ENCODE measurements at regions not wholly inside any gene's neighbourhood (a gene's known extent, or its start where the extent isn't known, plus 50 kb on each side); places are given as distances from the start of the nearest gene placed in this dataset.

DNA sequence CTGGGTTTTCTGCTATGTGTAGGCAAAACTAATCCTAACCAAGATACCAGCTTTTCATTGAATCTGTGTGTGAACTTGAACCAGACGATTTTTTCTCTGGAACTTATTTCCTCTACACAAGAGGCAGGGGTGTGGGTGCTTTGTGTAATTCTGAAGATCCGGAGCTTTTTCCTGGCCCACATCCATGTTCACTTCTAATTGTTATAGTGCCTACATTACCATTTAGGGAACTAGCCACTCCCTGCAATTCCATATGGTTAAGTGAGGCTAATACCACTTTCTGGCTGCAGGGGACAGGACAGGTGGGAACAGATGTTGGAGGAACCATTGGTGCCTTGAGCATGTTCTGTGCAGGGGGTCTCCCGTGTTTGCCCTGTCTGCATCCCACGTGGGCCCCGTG lies 83.4 kb upstream of the FMN2 start:
- Histone ChIP-seq H3K4me2 (ENCODE audit: control insufficient read depth, extremely low read depth, insufficient read depth, low read depth, low read length) (no peak overlapping the region), H3K9me3 (ENCODE audit: control insufficient read depth, low read depth, low read length) (no peaks in the 10 kb centered on the region), H3K27ac (ENCODE audit: control insufficient read depth, insufficient read depth, low read length) (no peak overlapping the region), H3K27me3 (ENCODE audit: control insufficient read depth, extremely low read depth, insufficient read depth, low read length) (no peaks in the 10 kb centered on the region), H3K79me2 (ENCODE audit: control insufficient read depth, insufficient read depth, low read length) (no peaks in the 10 kb centered on the region), H3K4me1 (ENCODE audit: control insufficient read depth, extremely low read depth, insufficient read depth, low read length) (no peaks in the 10 kb centered on the region), H2AFZ (ENCODE audit: control insufficient read depth, low read length) (no peak overlapping the region), H3K4me3 (ENCODE audit: control insufficient read depth in 2 of 3, extremely low read depth in 1 of 3, insufficient read depth in 2 of 3, low read depth in 1 of 3, low read length in 3 of 3) (no peak overlapping the region), H3K36me3 (ENCODE audit: control insufficient read depth in 2 of 2, extremely low read depth in 1 of 2, insufficient read depth in 2 of 2, low read length in 2 of 2) (no peaks in the 10 kb centered on the region), H3K9ac (ENCODE audit: control insufficient read depth, extremely low read depth, insufficient read depth, low read length) (no peak overlapping the region), H4K20me1 (ENCODE audit: control insufficient read depth, extremely low read depth, insufficient read depth, low read length) (no peaks in the 10 kb centered on the region), H3K9me1 (ENCODE audit: control insufficient read depth, extremely low read depth, insufficient read depth, low read length) (no peaks in the 10 kb centered on the region)
- dilution Hi-C loops (cut with MboI; ENCODE audit: extremely low pct_ligation_motif_present, low sequenced_read_pairs) = no loop called here
- no peak for FAIRE-seq
- DNase-seq (ENCODE audit: low read depth, low spot score) = no peak
- no peak for TF ChIP-seq EZH2 (IDR thresholded peaks at IDR 0.05; ENCODE audit: low read length)
- TF ChIP-seq, protein P1, sequence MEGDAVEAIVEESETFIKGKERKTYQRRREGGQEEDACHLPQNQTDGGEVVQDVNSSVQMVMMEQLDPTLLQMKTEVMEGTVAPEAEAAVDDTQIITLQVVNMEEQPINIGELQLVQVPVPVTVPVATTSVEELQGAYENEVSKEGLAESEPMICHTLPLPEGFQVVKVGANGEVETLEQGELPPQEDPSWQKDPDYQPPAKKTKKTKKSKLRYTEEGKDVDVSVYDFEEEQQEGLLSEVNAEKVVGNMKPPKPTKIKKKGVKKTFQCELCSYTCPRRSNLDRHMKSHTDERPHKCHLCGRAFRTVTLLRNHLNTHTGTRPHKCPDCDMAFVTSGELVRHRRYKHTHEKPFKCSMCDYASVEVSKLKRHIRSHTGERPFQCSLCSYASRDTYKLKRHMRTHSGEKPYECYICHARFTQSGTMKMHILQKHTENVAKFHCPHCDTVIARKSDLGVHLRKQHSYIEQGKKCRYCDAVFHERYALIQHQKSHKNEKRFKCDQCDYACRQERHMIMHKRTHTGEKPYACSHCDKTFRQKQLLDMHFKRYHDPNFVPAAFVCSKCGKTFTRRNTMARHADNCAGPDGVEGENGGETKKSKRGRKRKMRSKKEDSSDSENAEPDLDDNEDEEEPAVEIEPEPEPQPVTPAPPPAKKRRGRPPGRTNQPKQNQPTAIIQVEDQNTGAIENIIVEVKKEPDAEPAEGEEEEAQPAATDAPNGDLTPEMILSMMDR (optimal IDR thresholded peaks at IDR 0.05 in 1 of 3, IDR thresholded peaks at IDR 0.05 in 1 of 3, conservative IDR thresholded peaks at IDR 0.05 in 1 of 3; ENCODE audit: extremely low read depth in 1 of 3, insufficient read depth in 2 of 3, low read length in 3 of 3) = no peak

DNA sequence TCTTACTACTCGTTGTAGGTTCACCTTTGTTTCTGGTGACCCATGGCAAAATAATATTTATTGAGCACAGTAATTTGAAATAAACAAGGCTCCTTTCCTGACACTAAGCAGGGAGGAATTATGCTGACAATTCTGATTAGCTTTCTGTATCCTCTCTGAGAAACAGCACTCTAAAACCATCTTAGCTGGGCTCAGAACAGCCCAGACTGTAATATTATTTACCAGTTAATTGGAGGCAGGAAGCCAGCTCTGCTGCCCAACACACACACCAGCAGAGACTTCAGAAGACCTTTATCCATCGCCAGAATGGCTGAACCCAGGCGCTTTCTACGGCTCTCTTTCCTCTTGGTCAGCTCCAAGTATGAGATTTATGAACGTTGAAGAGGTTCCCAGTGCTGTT lies 77.6 kb upstream of the FMN2 start:
- no peak for FAIRE-seq
- Histone ChIP-seq H2AFZ (ENCODE audit: control insufficient read depth, low read length) (no peak overlapping the region), H3K9ac (ENCODE audit: control insufficient read depth, extremely low read depth, insufficient read depth, low read length) (no peak overlapping the region), H3K27me3 (ENCODE audit: control insufficient read depth, extremely low read depth, insufficient read depth, low read length) (no peaks in the 10 kb centered on the region), H3K79me2 (ENCODE audit: control insufficient read depth, insufficient read depth, low read length) (no peaks in the 10 kb centered on the region), H4K20me1 (ENCODE audit: control insufficient read depth, extremely low read depth, insufficient read depth, low read length) (no peaks in the 10 kb centered on the region), H3K27ac (ENCODE audit: control insufficient read depth, insufficient read depth, low read length) (no peak overlapping the region), H3K9me1 (ENCODE audit: control insufficient read depth, extremely low read depth, insufficient read depth, low read length) (no peaks in the 10 kb centered on the region), H3K9me3 (ENCODE audit: control insufficient read depth, low read depth, low read length) (no peaks in the 10 kb centered on the region), H3K4me3 (ENCODE audit: control insufficient read depth in 2 of 3, extremely low read depth in 1 of 3, insufficient read depth in 2 of 3, low read depth in 1 of 3, low read length in 3 of 3) (no peak overlapping the region), H3K4me1 (ENCODE audit: control insufficient read depth, extremely low read depth, insufficient read depth, low read length) (no peaks in the 10 kb centered on the region), H3K4me2 (ENCODE audit: control insufficient read depth, extremely low read depth, insufficient read depth, low read depth, low read length) (no peak overlapping the region), H3K36me3 (ENCODE audit: control insufficient read depth in 2 of 2, extremely low read depth in 1 of 2, insufficient read depth in 2 of 2, low read length in 2 of 2) (no peaks in the 10 kb centered on the region)
- dilution Hi-C loops (cut with MboI; ENCODE audit: extremely low pct_ligation_motif_present, low sequenced_read_pairs) = no loop called here
- DNase-seq (ENCODE audit: low read depth, low spot score) = no peak
- TF ChIP-seq, protein P1 (optimal IDR thresholded peaks at IDR 0.05 in 1 of 3, IDR thresholded peaks at IDR 0.05 in 1 of 3, conservative IDR thresholded peaks at IDR 0.05 in 1 of 3; ENCODE audit: extremely low read depth in 1 of 3, insufficient read depth in 2 of 3, low read length in 3 of 3) = no peak
- TF ChIP-seq EZH2 (IDR thresholded peaks at IDR 0.05; ENCODE audit: low read length) = no peak

Measured in keratinocyte (primary cell).